H1 (cell line): ENCODE measurements at regions not wholly inside any gene's neighbourhood (a gene's known extent, or its start where the extent isn't known, plus 50 kb on each side); places are given as distances from the start of the nearest gene placed in this dataset.
A peak's percentile ranks its signal among the peaks of the same experiment; 100 is the strongest.

Experiments
- CTCF ChIA-PET: fragments of 300-600 bp; sonication (Branson Sonifier 250); formaldehyde crosslinking; loops from one replicate; lab custom pipeline; 2021; ENCODE audit not compliant: partially characterized antibody; lab: Charles Lee
- POLR2A ChIA-PET: fragments of 300-600 bp; sonication (Branson Sonifier 250); formaldehyde crosslinking; loops from one replicate; lab custom pipeline; 2021; ENCODE audit warnings: inconsistent platforms; ENCODE audit not compliant: partially characterized antibody; lab: Charles Lee
- DNase-seq, 2 experiments: peaks; one replicate each; pipeline versions ENCODE4 v3.0.0 to v3.0.0-alpha.2; 2010 to 2022; ENCODE audit warnings: low spot score in 2 of 2, low read depth in 1 of 2, mixed read lengths in 1 of 2
- FAIRE-seq: peaks from 2 replicates; lab custom pipeline; 2011; peaks lifted over from hg19 to GRCh38; lab: Jason Lieb, UNC
- H2AFZ ChIP-seq: 2 replicates; pipeline ENCODE4 v1.8.1; 2012; ENCODE audit warnings: low read length, inconsistent platforms
- H2AK5ac ChIP-seq: 2 replicates; pipeline ENCODE4 v1.6.1; 2013; ENCODE audit warnings: low read depth, low read length
- H2BK120ac ChIP-seq: replicated peaks from 2 replicates; pipeline ENCODE3; 2013; ENCODE audit warnings: low read depth, low read length, inconsistent platforms
- H2BK12ac ChIP-seq: 2 replicates; pipeline ENCODE4 v1.6.1; 2013; ENCODE audit warnings: low read depth, low read length
- H2BK15ac ChIP-seq: 2 replicates; pipeline ENCODE4 v1.6.1; 2013; ENCODE audit warnings: low read length
- H2BK20ac ChIP-seq: 2 replicates; pipeline ENCODE4 v1.6.1; 2013; ENCODE audit warnings: low read length
- H2BK5ac ChIP-seq: 2 replicates; pipeline ENCODE4 v1.6.1; 2013; ENCODE audit warnings: low read depth, low read length
- H3K14ac ChIP-seq: 2 replicates; pipeline ENCODE4 v1.6.1; 2013; ENCODE audit warnings: inconsistent platforms; ENCODE audit not compliant: insufficient read length
- H3K18ac ChIP-seq: 2 replicates; pipeline ENCODE4 v1.6.1; 2013; ENCODE audit warnings: low read length; ENCODE audit errors: extremely low read depth
- H3K23ac ChIP-seq: 2 replicates; pipeline ENCODE4 v1.6.1; 2013; ENCODE audit warnings: inconsistent platforms; ENCODE audit not compliant: insufficient read length
- H3K23me2 ChIP-seq: 2 replicates; pipeline ENCODE4 v1.6.1; 2013; ENCODE audit warnings: low read depth, low read length
- H3K27ac ChIP-seq: 2 replicates; pipeline ENCODE4 v1.6.1; 2011; ENCODE audit warnings: low read depth, low read length, inconsistent platforms
- H3K27me3 ChIP-seq, 4 experiments: replicated peaks in 1 of 4; 1 replicate in 1 of 4; 2 replicates in 3 of 4; pipeline versions ENCODE4 v1.6.1 to v1.8.1; 2011 to 2013; ENCODE audit warnings: low read length in 3 of 4, mild to moderate bottlenecking in 3 of 4, inconsistent platforms in 2 of 4, mixed read lengths in 2 of 4, moderate library complexity in 1 of 4; ENCODE audit not compliant: control insufficient read depth in 3 of 4, insufficient read depth in 3 of 4; ENCODE audit errors: extremely low read depth in 1 of 4
- H3K36me3 ChIP-seq, 4 experiments: 2 replicates each; pipeline versions ENCODE4 v1.6.1 to v1.8.1; 2011 to 2013; ENCODE audit warnings: mild to moderate bottlenecking in 4 of 4, low read length in 3 of 4, moderate library complexity in 2 of 4, control low read depth in 1 of 4, inconsistent platforms in 1 of 4; ENCODE audit not compliant: insufficient read depth in 4 of 4, control insufficient read depth in 2 of 4
- H3K4ac ChIP-seq: replicated peaks from 2 replicates; pipeline ENCODE3; 2013; ENCODE audit warnings: low read length, low read depth, mixed read lengths, inconsistent platforms; ENCODE audit not compliant: insufficient read length
- H3K4me1 ChIP-seq, 4 experiments: replicated peaks in 1 of 4; 1 replicate in 1 of 4; 2 replicates in 3 of 4; pipeline versions ENCODE4 v1.6.1 to v1.8.1; 2011 to 2013; ENCODE audit warnings: low read length in 3 of 4, inconsistent platforms in 2 of 4, mixed read lengths in 1 of 4; ENCODE audit not compliant: insufficient read depth in 4 of 4, control insufficient read depth in 3 of 4
- H3K4me2 ChIP-seq, 2 experiments: 2 replicates each; pipeline versions ENCODE4 v1.6.1 to v1.8.1; 2011 to 2013; ENCODE audit warnings: low read depth in 2 of 2, low read length in 2 of 2, control low read depth in 1 of 2, inconsistent platforms in 1 of 2, mild to moderate bottlenecking in 1 of 2; ENCODE audit not compliant: insufficient read depth in 1 of 2
- H3K4me3 ChIP-seq, 4 experiments: fragments of 200-600, 300-600 bp in 1 of 4; sonication (generic), shearing (Covaris generic), sonication (Bioruptor Twin) in 1 of 4; 2 replicates each; pipeline versions ENCODE4 v1.5.1 to v1.8.1; 2011 to 2016; ENCODE audit warnings: low read length in 4 of 4, low read depth in 3 of 4, control low read depth in 2 of 4, inconsistent platforms in 2 of 4, mild to moderate bottlenecking in 2 of 4, mixed read lengths in 1 of 4, moderate library complexity in 1 of 4; ENCODE audit not compliant: insufficient read depth in 2 of 4; ENCODE audit errors: extremely low read depth in 1 of 4
- H3K56ac ChIP-seq: replicated peaks from 2 replicates; pipeline ENCODE3; 2013; ENCODE audit warnings: low read depth, mild to moderate bottlenecking, mixed read lengths, low read length, inconsistent platforms; ENCODE audit not compliant: insufficient read length
- H3K79me1 ChIP-seq: 2 replicates; pipeline ENCODE4 v1.6.1; 2013; ENCODE audit warnings: low read depth, low read length, control low read depth
- H3K79me2 ChIP-seq, 2 experiments: 2 replicates each; pipeline versions ENCODE4 v1.6.1 to v1.8.1; 2012 to 2013; ENCODE audit warnings: low read length in 2 of 2, mild to moderate bottlenecking in 2 of 2, inconsistent platforms in 1 of 2; ENCODE audit not compliant: insufficient read depth in 2 of 2, control insufficient read depth in 1 of 2
- H3K9ac ChIP-seq, 4 experiments: replicated peaks in 1 of 4; 1 replicate in 1 of 4; 2 replicates in 3 of 4; pipeline versions ENCODE4 v1.6.1 to v1.8.1; 2011 to 2013; ENCODE audit warnings: low read depth in 3 of 4, low read length in 3 of 4, control low read depth in 2 of 4, mild to moderate bottlenecking in 2 of 4, moderate library complexity in 2 of 4, inconsistent platforms in 1 of 4; ENCODE audit errors: extremely low read depth in 1 of 4
- H3K9me3 ChIP-seq, 2 experiments: 2 replicates each; pipeline versions ENCODE4 v1.6.1 to v1.8.1; 2012 to 2013; ENCODE audit warnings: mild to moderate bottlenecking in 2 of 2, moderate library complexity in 2 of 2, control low read depth in 1 of 2, inconsistent platforms in 1 of 2, low read depth in 1 of 2, low read length in 1 of 2, mixed read lengths in 1 of 2; ENCODE audit not compliant: insufficient read depth in 2 of 2
- H4K20me1 ChIP-seq, 2 experiments: replicated peaks in 1 of 2; 2 replicates each; pipeline versions ENCODE3 to v1.8.1; 2011 to 2013; ENCODE audit warnings: inconsistent platforms in 2 of 2, low read length in 2 of 2, mild to moderate bottlenecking in 1 of 2; ENCODE audit not compliant: insufficient read depth in 2 of 2, control insufficient read depth in 1 of 2
- H4K5ac ChIP-seq: 2 replicates; pipeline ENCODE4 v1.6.1; 2013; ENCODE audit warnings: low read length, low read depth, mixed read lengths, inconsistent platforms; ENCODE audit not compliant: insufficient read length
- H4K8ac ChIP-seq: 2 replicates; pipeline ENCODE4 v1.8.0; 2013; ENCODE audit warnings: mild to moderate bottlenecking, moderate library complexity, low read length, inconsistent platforms; ENCODE audit not compliant: insufficient read depth; ENCODE audit errors: extremely low read depth
- H4K91ac ChIP-seq: replicated peaks from 2 replicates; pipeline ENCODE3; 2013; ENCODE audit warnings: low read length, mixed read lengths, inconsistent platforms; ENCODE audit not compliant: insufficient read length
- CBX5 ChIP-seq: fragments of 300-800, 300-1000 bp; sonication (generic); IDR thresholded peaks from 2 replicates; pipeline ENCODE4 v1.7.1; 2016; ENCODE audit warnings: antibody characterized with exemption, low read length, low read depth
- CHD2 ChIP-seq: IDR thresholded peaks from 2 replicates; pipeline ENCODE4 v1.6.1; 2012; ENCODE audit warnings: low read length, improper control_type of control experiment
- HDAC2 ChIP-seq, 2 experiments: fragments of 300-600 bp in 1 of 2; sonication (generic) in 1 of 2; IDR thresholded peaks; 2 replicates each; pipeline ENCODE4 v1.6.1; 2011 to 2012; ENCODE audit warnings: low read depth in 2 of 2, low read length in 2 of 2, mild to moderate bottlenecking in 2 of 2, moderate library complexity in 2 of 2, borderline replicate concordance in 1 of 2, inconsistent platforms in 1 of 2
- POU5F1 ChIP-seq: IDR thresholded peaks from 2 replicates; pipeline ENCODE4 v1.6.1; 2011; ENCODE audit warnings: low read depth, mild to moderate bottlenecking, low read length, moderate library complexity
- RAD21 ChIP-seq, 2 experiments: IDR thresholded peaks in 1 of 2; conservative IDR thresholded peaks in 1 of 2; 2 replicates each; pipeline ENCODE4 v1.6.1; 2011; ENCODE audit warnings: low read depth in 2 of 2, low read length in 2 of 2, improper control_type of control experiment in 1 of 2, inconsistent platforms in 1 of 2, mild to moderate bottlenecking in 1 of 2, moderate library complexity in 1 of 2
- RXRA ChIP-seq: IDR thresholded peaks from 2 replicates; pipeline ENCODE4 v1.6.1; 2011; ENCODE audit warnings: low read depth, mild to moderate bottlenecking, low read length, moderate library complexity; ENCODE audit not compliant: insufficient read depth
- SIX5 ChIP-seq: IDR thresholded peaks from 2 replicates; pipeline ENCODE4 v1.6.1; 2011; ENCODE audit warnings: mild to moderate bottlenecking, low read depth, low read length
- SP1 ChIP-seq: IDR thresholded peaks from 2 replicates; pipeline ENCODE4 v1.6.1; 2011; ENCODE audit warnings: low read depth, low read length
- TEAD4 ChIP-seq: IDR thresholded peaks from 2 replicates; pipeline ENCODE4 v1.6.1; 2012; ENCODE audit warnings: low read depth, low read length, inconsistent platforms, mixed read lengths
- WGBS, 2 experiments: shearing (Covaris generic) in 1 of 2; methylation state at CpG; one replicate each; pipeline versions ENCODE4 v1.1.6 to v1.1.7; 2013 to 2015; ENCODE audit warnings: low lambda C conversion rate in 2 of 2, mixed read lengths in 2 of 2, inconsistent platforms in 1 of 2, low coverage in 1 of 2, missing lambda C conversion rate in 1 of 2; ENCODE audit not compliant: insufficient replicate concordance in 2 of 2, insufficient coverage in 1 of 2, insufficient read length in 1 of 2; ENCODE audit errors: extremely low coverage in 1 of 2, missing lambda C conversion rate in 1 of 2; 5-methylcytosine and 5-hydroxymethylcytosine counted together
- TF ChIP-seq, protein P1 (sequence below): IDR thresholded peaks from 2 replicates; pipeline ENCODE4 v1.6.1; 2012; ENCODE audit warnings: inconsistent platforms
- TF ChIP-seq, protein P2 (sequence below): IDR thresholded peaks from 2 replicates; pipeline ENCODE4 v1.6.1; 2011; ENCODE audit warnings: low read depth, mild to moderate bottlenecking, low read length; ENCODE audit not compliant: insufficient read depth

DNA sequence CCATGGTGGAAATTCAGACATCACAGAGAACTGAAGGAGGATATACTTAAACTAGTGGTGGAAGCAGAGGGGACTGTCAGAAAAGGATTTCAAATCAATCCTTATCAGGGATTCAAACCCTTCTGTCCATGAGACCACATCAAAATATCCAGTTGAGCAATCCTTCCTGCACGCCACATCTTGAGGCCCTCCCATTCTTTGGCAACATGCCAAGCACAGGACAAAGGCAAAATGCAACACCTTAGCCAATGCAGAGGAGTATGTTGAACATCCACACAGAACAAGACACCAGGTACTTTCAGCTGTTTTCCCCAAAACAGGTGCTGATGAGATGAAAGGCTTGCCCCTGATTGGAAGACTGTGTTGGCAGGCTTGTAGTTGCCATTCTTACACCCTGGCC lies 81.8 kb upstream of the PLXNA2 start:
- CTCF ChIA-PET = no interaction called here
- TF ChIP-seq HDAC2 (IDR thresholded peaks at IDR 0.05; ENCODE audit: borderline replicate concordance in 1 of 2, low read depth in 2 of 2, low read length in 2 of 2) (no peak), SIX5 (no peak), SP1 (no peak), CBX5 (no peak), TEAD4 (no peak), RAD21 (IDR thresholded peaks at IDR 0.05 in 1 of 2, conservative IDR thresholded peaks at IDR 0.05 in 1 of 2; ENCODE audit: low read depth in 2 of 2, low read length in 2 of 2) (no peak), RXRA (no peak), CHD2 (no peak), POU5F1 (no peak)
- TF ChIP-seq, protein P1, sequence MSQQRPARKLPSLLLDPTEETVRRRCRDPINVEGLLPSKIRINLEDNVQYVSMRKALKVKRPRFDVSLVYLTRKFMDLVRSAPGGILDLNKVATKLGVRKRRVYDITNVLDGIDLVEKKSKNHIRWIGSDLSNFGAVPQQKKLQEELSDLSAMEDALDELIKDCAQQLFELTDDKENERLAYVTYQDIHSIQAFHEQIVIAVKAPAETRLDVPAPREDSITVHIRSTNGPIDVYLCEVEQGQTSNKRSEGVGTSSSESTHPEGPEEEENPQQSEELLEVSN = no peak
- TF ChIP-seq, protein P2, sequence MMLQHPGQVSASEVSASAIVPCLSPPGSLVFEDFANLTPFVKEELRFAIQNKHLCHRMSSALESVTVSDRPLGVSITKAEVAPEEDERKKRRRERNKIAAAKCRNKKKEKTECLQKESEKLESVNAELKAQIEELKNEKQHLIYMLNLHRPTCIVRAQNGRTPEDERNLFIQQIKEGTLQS = no peak

More for the DNA sequence above, 81.8 kb upstream of the PLXNA2 start:
- Histone ChIP-seq H2BK20ac (no peak overlapping the region), H3K79me2 (no peaks in the 10 kb centered on the region), H2BK5ac (no peak overlapping the region), H2AK5ac (no peak overlapping the region), H3K27me3 (no peaks in the 10 kb centered on the region), H3K79me1 (no peaks in the 10 kb centered on the region), H3K23ac (no peak overlapping the region), H2BK120ac (no peak overlapping the region), H2BK15ac (no peak overlapping the region), H4K8ac (no peak overlapping the region), H3K4me2 (no peak overlapping the region), H3K36me3 (no peaks in the 10 kb centered on the region), H3K4ac (no peak overlapping the region), H4K91ac (no peak overlapping the region), H3K18ac (no peak overlapping the region), H3K14ac (no peak overlapping the region), H3K27ac (no peak overlapping the region), H3K23me2 (no peaks in the 10 kb centered on the region), H2BK12ac (no peak overlapping the region), H3K4me1 (peaks cover 0 to 3% (median 0%) of the 10 kb centered on the region in 4 experiments; a peak in 1 of 7 replicates), H4K5ac (no peak overlapping the region), H3K9me3 (no peaks in the 10 kb centered on the region), H3K9ac (no peak overlapping the region), H2AFZ (0 out of 2 replicates have a peak overlapping the region, but pooled peaks have one; percentile 3), H4K20me1 (no peaks in the 10 kb centered on the region), H3K4me3 (no peak overlapping the region), H3K56ac (no peak overlapping the region)
- 94% methylated on average over 1 of the region's 1 CpG; no CpG with 5 or more reads in 1 of the 2 experiments for WGBS, 2 experiments
- FAIRE-seq (no peak), DNase-seq (no peak)
- POLR2A ChIA-PET = no interaction called here
